Heart left ventricle (tissue), 16 donors: ENCODE measurements at regions not wholly inside any gene's neighbourhood (a gene's known extent, or its start where the extent isn't known, plus 50 kb on each side); places are given as distances from the start of the nearest gene placed in this dataset.

ENCODE experiments used
- ATAC-seq, 4 donors: fragments of 200-7000 bp; cut with Tn5 transposase; one replicate each; pipeline ENCODE4 v1.9.1; 2020 to 2022; ENCODE audit warnings: moderate library complexity in 4 of 4, mild to moderate bottlenecking in 3 of 4, moderate number of reproducible peaks in 1 of 4
- DNase-seq, 5 donors: peaks; one replicate each; pipeline ENCODE4 v3.0.0-alpha.2; 2020
- H3K27ac ChIP-seq, 12 donors: fragments of 200-600 bp; sonication (generic) in 4 of 12; one replicate each; pipeline versions ENCODE4 v1.5.0 to v1.8.0; 2016 to 2022; ENCODE audit warnings: mild to moderate bottlenecking in 2 of 12
- H3K27me3 ChIP-seq, 9 donors: fragments of 200-600 bp; sonication (generic) in 2 of 9; one replicate each; pipeline versions ENCODE4 v1.5.1 to v1.8.0; 2016 to 2022; ENCODE audit warnings: mild to moderate bottlenecking in 3 of 9
- H3K36me3 ChIP-seq, 9 donors: fragments of 200-600 bp; sonication (generic) in 2 of 9; one replicate each; pipeline versions ENCODE4 v1.5.0 to v1.8.0; 2018 to 2022; ENCODE audit warnings: mild to moderate bottlenecking in 2 of 9
- H3K4me1 ChIP-seq, 12 donors: fragments of 200-600 bp; sonication (generic) in 4 of 12; one replicate each; pipeline versions ENCODE4 v1.5.0 to v1.8.0; 2016 to 2022; ENCODE audit warnings: mild to moderate bottlenecking in 3 of 12
- H3K4me3 ChIP-seq, 12 donors: fragments of 200-600 bp; sonication (generic) in 4 of 12; one replicate each; pipeline versions ENCODE4 v1.5.0 to v1.8.0; 2017 to 2022; ENCODE audit warnings: mild to moderate bottlenecking in 9 of 12, moderate library complexity in 4 of 12
- H3K9me3 ChIP-seq, 12 donors: fragments of 200-600 bp; sonication (generic) in 4 of 12; one replicate each; pipeline versions ENCODE4 v1.5.0 to v1.8.0; 2016 to 2022; ENCODE audit warnings: mild to moderate bottlenecking in 1 of 12
- POLR2A ChIP-seq, 2 donors: fragments of 450-650 bp; IDR thresholded peaks; one replicate each; pipeline ENCODE4 v1.6.1; 2017; ENCODE audit warnings: antibody characterized with exemption in 2 of 2, mild to moderate bottlenecking in 2 of 2, moderate library complexity in 2 of 2
- WGBS, 4 donors: extraction: QIAGEN DNeasy Blood & Tissue Kit in 2 of 4; methylation state at CpG; one replicate each; pipeline versions ENCODE4 v1.1.5 to v1.1.7; 2013 to 2018; 5-methylcytosine and 5-hydroxymethylcytosine counted together
- intact Hi-C, 10 donors: fragments of 100-400 bp; cut with DNase I; formaldehyde crosslinking; loops; one replicate each; pipeline versions ENCODE4 v1.11.1 to v1.14.2; 2022
- TF ChIP-seq, protein P1 (sequence below), 12 donors: fragments of 200-600 bp; sonication (generic) in 4 of 12; IDR thresholded peaks; one replicate each; pipeline versions ENCODE4 v1.5.0 to v1.8.0; 2018 to 2022; ENCODE audit warnings: antibody characterized with exemption in 12 of 12, mild to moderate bottlenecking in 5 of 12
- donor health status: ischemic (EF 13 %, LVEDD 7.1; RV severe dilation, severe dysfunction).
- donor health status: healthy with polysubstance abuse.
- donor health status: DM: no; HTN: yes; CAD: no.
- donor health status: DM: no; HTN: no; CAD: no.
- donor health status: ischemic (EF 25% LVEDD 6.9; RV normal size, moderate dysfunction).
- donor health status: ischemic (EF 25% LVEDD 5.7; RV mildly dilated, moderate dysfunction).
- donor health status: healthy.
- donor health status: DM: yes; HTN: yes; CAD: no.
- donor health status: ischemic (EF 35%, LVEDD 5.7; RV mildly dilated, moderate dysfunction).
- donor health status: nonischemic (EF 11% LVEDD 7.7; RV severe dilation, severe dysfunction).
- donor health status: DM: yes; HTN: yes; CAD: no.
- donor health status: PGD.
- donor health status: ischemic (EF 29% LVEDD 5.4; RV normal size, mild dysfunction).
- donor health status: nonischemic (EF 23%, LVEDD 6.1; RV moderate dilation, normal function).

DNA sequence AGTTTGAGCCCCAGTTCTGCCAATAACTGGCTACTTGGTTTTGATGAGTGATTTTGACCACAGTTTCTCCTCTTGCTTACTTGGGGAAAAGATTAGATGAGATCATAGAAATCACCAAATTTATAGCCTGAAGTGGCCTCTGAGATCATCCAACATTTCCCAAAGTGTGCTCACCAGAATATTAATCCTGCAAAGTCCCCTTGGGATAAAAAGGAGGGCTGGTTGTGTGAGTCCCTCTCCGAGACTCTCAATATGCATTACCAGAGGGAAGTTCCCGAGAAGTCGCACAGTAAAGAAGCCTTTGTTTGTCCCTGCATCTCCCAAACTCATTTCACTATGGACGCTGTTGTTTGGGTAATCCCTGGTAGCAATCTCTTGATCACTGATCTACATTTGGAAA is 88.4 kb upstream of the ADRA1B start:
- no peak for TF ChIP-seq POLR2A (IDR thresholded peaks at IDR 0.05)
- TF ChIP-seq, protein P1, sequence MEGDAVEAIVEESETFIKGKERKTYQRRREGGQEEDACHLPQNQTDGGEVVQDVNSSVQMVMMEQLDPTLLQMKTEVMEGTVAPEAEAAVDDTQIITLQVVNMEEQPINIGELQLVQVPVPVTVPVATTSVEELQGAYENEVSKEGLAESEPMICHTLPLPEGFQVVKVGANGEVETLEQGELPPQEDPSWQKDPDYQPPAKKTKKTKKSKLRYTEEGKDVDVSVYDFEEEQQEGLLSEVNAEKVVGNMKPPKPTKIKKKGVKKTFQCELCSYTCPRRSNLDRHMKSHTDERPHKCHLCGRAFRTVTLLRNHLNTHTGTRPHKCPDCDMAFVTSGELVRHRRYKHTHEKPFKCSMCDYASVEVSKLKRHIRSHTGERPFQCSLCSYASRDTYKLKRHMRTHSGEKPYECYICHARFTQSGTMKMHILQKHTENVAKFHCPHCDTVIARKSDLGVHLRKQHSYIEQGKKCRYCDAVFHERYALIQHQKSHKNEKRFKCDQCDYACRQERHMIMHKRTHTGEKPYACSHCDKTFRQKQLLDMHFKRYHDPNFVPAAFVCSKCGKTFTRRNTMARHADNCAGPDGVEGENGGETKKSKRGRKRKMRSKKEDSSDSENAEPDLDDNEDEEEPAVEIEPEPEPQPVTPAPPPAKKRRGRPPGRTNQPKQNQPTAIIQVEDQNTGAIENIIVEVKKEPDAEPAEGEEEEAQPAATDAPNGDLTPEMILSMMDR (IDR thresholded peaks at IDR 0.05), result no peak
- H3K36me3 ChIP-seq, result no peaks in the 10 kb centered on the region
- intact Hi-C loops, result no loop called here
- 75 to 90% (median 81%) methylated on average over 4 of the region's 4 CpGs for WGBS, 4 donors
- DNase-seq (no peak), ATAC-seq (no peak)
- peaks cover 0 to 13% (median 0%) of the 10 kb centered on the region in 12 donors for H3K4me1 ChIP-seq
- no peak overlapping the region for H3K4me3 ChIP-seq
- no peaks in the 10 kb centered on the region for H3K9me3 ChIP-seq
- H3K27ac ChIP-seq, result no peak overlapping the region
- peaks cover 0 to 5% (median 0%) of the 10 kb centered on the region in 9 donors for H3K27me3 ChIP-seq

DNA sequence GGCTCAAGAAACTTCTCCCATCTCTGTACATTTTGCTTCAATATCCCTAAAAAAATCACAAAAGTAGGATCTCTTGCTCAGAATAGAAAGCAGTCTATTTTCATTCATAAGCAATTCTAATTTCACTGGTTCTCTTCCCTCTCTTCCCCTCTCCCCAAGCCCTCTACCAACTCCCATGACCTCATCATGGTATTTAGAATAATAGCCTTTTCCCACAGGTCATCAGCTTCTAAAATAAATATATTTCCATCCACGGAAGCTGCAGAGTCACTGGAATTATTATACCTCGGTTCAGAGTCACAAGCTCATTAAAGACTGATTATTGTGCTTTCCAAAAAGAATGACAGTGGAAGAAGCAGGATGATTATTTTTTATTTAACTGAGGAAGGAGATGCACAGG is 84.2 kb upstream of the ADRA1B start:
- H3K4me3 ChIP-seq, result no peak overlapping the region

DNA sequence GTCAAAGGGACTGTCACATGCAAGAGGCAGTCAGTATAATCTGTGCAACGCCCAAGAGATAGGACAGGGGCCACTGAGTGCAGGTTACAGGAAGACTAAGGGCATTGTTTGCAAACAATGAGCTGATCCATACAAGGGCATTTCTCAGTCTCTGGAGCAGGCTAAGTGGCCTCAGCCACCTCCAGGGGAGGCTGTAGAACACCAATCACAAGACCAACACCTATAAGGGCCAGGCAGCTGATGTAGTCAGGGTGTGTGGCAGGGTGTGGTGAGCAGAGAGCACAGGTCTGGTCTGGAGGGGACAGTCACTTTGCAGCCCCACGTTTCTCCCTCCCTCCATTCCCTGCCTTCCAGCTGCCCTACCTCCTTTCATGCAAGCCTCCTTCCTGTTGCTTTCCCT is 83.2 kb upstream of the ADRA1B start:
- Histone ChIP-seq H3K27me3 (peaks cover 0 to 5% (median 0%) of the 10 kb centered on the region in 9 donors), H3K27ac (no peak overlapping the region), H3K4me1 (no peaks in the 10 kb centered on the region), H3K36me3 (no peaks in the 10 kb centered on the region), H3K9me3 (peaks cover 0 to 4% (median 0%) of the 10 kb centered on the region in 12 donors), H3K4me3 (no peak overlapping the region)
- TF ChIP-seq POLR2A (IDR thresholded peaks at IDR 0.05), result no peak
- TF ChIP-seq, protein P1 (IDR thresholded peaks at IDR 0.05), result no peak
- ATAC-seq (peak in 2 of 4 donors; percentile 41 to 58), DNase-seq (no peak)
- 30 to 59% (median 35%) methylated on average over 2 of the region's 2 CpGs for WGBS, 4 donors
- intact Hi-C loops, result no loop called here

More for the DNA sequence above, 84.2 kb upstream of the ADRA1B start:
- intact Hi-C loops, result no loop called here
- DNase-seq, result no peak
- no peaks in the 10 kb centered on the region for H3K36me3 ChIP-seq
- 48 to 58% (median 53%) methylated on average over 2 of the region's 2 CpGs for WGBS, 4 donors
- H3K27me3 ChIP-seq, result peaks cover 0 to 5% (median 0%) of the 10 kb centered on the region in 9 donors
- ATAC-seq, result no peak
- H3K4me1 ChIP-seq, result no peaks in the 10 kb centered on the region
- TF ChIP-seq, protein P1 (IDR thresholded peaks at IDR 0.05), result no peak
- no peak for TF ChIP-seq POLR2A (IDR thresholded peaks at IDR 0.05)
- peaks cover 0 to 4% (median 0%) of the 10 kb centered on the region in 12 donors for H3K9me3 ChIP-seq
- no peak overlapping the region for H3K27ac ChIP-seq

DNA sequence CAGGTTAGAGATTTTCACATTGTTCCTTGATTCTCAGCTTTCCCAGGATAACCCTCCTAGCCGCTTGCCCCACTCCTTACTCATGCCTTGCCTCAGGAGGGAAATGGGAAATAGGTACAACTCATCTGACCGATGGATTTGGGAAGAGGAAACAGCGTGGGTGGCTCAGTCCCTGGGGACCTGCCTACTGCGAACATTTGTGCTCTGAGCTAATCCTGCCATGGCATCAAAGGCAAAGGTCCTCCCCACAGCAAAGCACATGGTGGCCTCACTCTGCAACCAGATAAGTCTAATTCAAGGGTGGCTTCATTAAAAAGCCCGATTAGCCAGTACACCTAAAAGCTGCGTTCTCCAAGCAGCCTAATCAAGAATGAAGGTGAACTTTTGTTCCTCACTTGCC is 82.4 kb upstream of the ADRA1B start:
- 60 to 66% (median 63%) methylated on average over 6 of the region's 6 CpGs for WGBS, 4 donors
- no peaks in the 10 kb centered on the region for H3K36me3 ChIP-seq

More for the DNA sequence above, 82.4 kb upstream of the ADRA1B start:
- Histone ChIP-seq H3K27me3 (peaks cover 0 to 5% (median 0%) of the 10 kb centered on the region in 9 donors), H3K9me3 (peaks cover 0 to 4% (median 0%) of the 10 kb centered on the region in 12 donors), H3K4me3 (no peak overlapping the region), H3K27ac (no peak overlapping the region), H3K4me1 (no peaks in the 10 kb centered on the region)
- DNase-seq (no peak), ATAC-seq (no peak)
- no peak for TF ChIP-seq POLR2A (IDR thresholded peaks at IDR 0.05)
- TF ChIP-seq, protein P1 (IDR thresholded peaks at IDR 0.05), result no peak
- intact Hi-C loops, result no loop called here
